BJ (cell line): ENCODE measurements at regions not wholly inside any gene's neighbourhood (a gene's known extent, or its start where the extent isn't known, plus 50 kb on each side); places are given as distances from the start of the nearest gene placed in this dataset.

ENCODE experiments used
- CTCF ChIA-PET: fragments of 350-600 bp; formaldehyde crosslinking; extraction: SDS; loops from one replicate; lab custom pipeline; 2021; ENCODE audit warnings: antibody characterized with exemption, inconsistent platforms; lab: Yijun Ruan, JAX
- POLR2A ChIA-PET: fragments of 300-600 bp; sonication (Branson Sonifier 250); formaldehyde crosslinking; extraction: SDS; loops from one replicate; lab custom pipeline; 2021; ENCODE audit warnings: antibody characterized with exemption; lab: Charles Lee
- DNase-seq: peaks from one replicate; pipeline ENCODE4 v3.0.0-alpha.2; 2011; ENCODE audit warnings: low read depth
- H3K27me3 ChIP-seq: 2 replicates; pipeline ENCODE4 v1.6.0; 2011; ENCODE audit warnings: low read length; ENCODE audit not compliant: control insufficient read depth, insufficient read depth
- H3K36me3 ChIP-seq: 2 replicates; pipeline ENCODE4 v1.5.1; 2011; ENCODE audit warnings: low read length; ENCODE audit not compliant: control insufficient read depth, insufficient read depth
- H3K4me3 ChIP-seq: 2 replicates; pipeline ENCODE4 v1.5.1; 2011; ENCODE audit warnings: low read depth, mild to moderate bottlenecking, control low read depth, low read length
- CTCF ChIP-seq: IDR thresholded peaks from 2 replicates; pipeline ENCODE4 v1.5.1; 2011; ENCODE audit warnings: low read depth, mild to moderate bottlenecking, control low read depth, inconsistent platforms, low read length, moderate library complexity; ENCODE audit not compliant: insufficient read depth

DNA sequence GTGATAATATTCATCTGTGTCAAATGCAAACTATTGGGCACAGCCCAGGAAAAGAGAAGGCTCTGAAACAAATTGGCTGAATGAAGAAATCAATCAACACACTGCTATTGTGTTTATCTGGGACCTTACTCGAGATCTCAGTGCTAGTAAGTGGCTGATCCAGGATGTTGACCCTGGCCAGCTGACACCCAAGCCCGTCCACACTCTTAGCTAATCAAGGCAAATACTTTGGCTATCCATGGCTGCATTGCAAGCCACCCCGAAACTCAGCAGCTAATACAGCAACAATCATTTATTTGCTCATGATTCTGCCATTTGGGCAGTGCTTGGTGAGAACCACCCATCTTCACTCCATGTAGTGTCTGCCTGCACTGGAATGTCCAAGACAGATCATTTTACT, 74.1 kb upstream of the UBE3A start:
- POLR2A ChIA-PET: no interaction called here

DNA sequence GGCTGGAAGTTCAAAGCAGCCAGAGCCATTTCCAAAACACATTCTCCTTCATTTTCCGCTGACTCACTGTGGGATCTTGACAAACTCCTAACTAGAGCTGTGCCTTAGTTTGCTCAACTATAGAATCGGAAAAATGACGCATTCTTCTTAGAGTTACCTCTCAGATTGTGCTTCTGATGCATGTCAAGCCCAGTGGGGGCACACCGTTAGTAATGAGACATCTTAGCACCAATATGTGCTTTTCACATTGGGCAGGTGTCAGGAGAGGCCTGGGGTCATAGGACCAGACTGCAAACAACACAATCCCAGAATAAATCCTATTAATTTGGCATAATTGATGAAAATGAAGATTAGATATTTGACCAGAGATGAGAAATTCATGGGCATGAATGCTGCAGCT, 71.3 kb upstream of the UBE3A start:
- no peaks in the 10 kb centered on the region for H3K36me3 ChIP-seq
- no peak overlapping the region for H3K4me3 ChIP-seq
- TF ChIP-seq CTCF: no peak
- CTCF ChIA-PET: interaction anchor here (0.8 to 2.0 kb wide), 3 partner anchors 424 to 1355 kb away, joined by 4 to 16 read pairs (median 4); no protein-coding TSS in a partner anchor
- no peaks in the 10 kb centered on the region for H3K27me3 ChIP-seq
- DNase-seq: no peak
- POLR2A ChIA-PET: no interaction called here

More for the DNA sequence above, 74.1 kb upstream of the UBE3A start:
- CTCF ChIA-PET: no interaction called here
- Histone ChIP-seq H3K36me3 (no peaks in the 10 kb centered on the region), H3K27me3 (no peaks in the 10 kb centered on the region), H3K4me3 (no peak overlapping the region)
- DNase-seq: no peak
- TF ChIP-seq CTCF: no peak

- no peaks in the 10 kb centered on the region for H3K27me3 ChIP-seq
- no peak for DNase-seq
- H3K36me3 ChIP-seq: no peaks in the 10 kb centered on the region
- TF ChIP-seq CTCF: no peak
- ChIA-PET POLR2A (no interaction called here), CTCF (interaction anchor here (1.2 to 2.5 kb wide), 5 partner anchors 23 to 1355 kb away, joined by 3 to 16 read pairs (median 7); no protein-coding TSS in a partner anchor)
- no peak overlapping the region for H3K4me3 ChIP-seq
Measured at GRCh38 chr15:25509703-25510102, 70.9 kb upstream of the UBE3A start.

DNA sequence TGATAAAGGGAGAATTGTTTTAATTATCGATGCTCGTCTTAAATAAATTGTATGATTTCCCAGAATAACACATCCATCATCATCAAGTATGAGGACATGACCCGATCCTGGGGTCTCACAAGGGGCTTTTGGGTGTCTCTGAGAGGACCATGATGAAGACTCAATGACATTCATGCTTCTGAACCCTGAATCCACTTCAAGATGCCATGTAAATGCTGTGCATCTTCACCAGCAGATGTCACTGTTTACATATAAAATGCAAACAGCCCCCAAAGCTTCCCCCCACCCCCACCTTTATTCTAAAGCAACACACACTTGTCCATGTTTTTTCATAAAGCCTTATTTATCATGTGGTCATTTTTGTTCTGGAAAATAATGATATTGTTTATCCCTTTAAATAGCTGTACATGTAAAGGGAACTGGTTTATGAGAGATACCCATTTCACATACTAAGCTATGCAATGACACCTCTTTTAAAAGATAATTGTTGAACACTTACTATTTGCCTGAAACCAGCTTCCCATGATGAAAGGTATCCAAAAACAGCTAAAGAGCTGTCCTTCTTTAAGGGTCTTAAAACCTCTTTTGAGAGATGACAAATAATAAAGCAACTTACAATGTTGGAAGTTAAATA, 69.7 kb upstream of the UBE3A start:
- no peak overlapping the region for H3K4me3 ChIP-seq
- H3K36me3 ChIP-seq: no peaks in the 10 kb centered on the region
- H3K27me3 ChIP-seq: no peaks in the 10 kb centered on the region
- TF ChIP-seq CTCF: peak; percentile 63
- ChIA-PET CTCF (interaction anchor here (0.6 to 2.5 kb wide), 20 partner anchors 10 to 1356 kb away, joined by 3 to 16 read pairs (median 4); no protein-coding TSS in a partner anchor), POLR2A (no interaction called here)
- no peak for DNase-seq

DNA sequence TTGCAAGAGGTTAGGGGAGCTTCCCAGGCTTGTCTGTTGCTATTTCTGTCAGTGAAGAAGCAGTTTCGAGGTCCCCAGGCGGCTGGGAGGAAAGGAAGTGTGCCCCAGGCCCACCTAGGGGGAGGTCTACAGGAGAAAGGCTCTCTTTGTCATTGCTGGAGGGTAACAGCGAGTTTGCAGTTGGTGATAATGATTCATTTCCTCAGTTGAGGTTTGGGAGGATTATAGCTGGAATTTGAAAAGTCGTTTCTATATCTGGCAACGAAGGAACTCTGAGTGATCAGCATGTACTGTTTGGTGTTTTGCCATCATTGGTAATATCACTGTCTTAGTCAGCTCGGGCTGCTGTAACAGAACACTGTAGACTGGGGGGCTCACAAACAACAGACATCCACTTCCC, 65.5 kb upstream of the UBE3A start:
- no peak overlapping the region for H3K4me3 ChIP-seq
- H3K27me3 ChIP-seq: no peaks in the 10 kb centered on the region
- H3K36me3 ChIP-seq: no peaks in the 10 kb centered on the region
- no peak for DNase-seq
- ChIA-PET POLR2A (no interaction called here), CTCF (interaction anchor here (1.4 kb wide), 1 partner anchor 757 kb away, joined by 5 read pairs; no protein-coding TSS in a partner anchor)
- no peak for TF ChIP-seq CTCF
